Body of pancreas (tissue), 4 donors: ENCODE measurements at regions not wholly inside any gene's neighbourhood (a gene's known extent, or its start where the extent isn't known, plus 50 kb on each side); places are given as distances from the start of the nearest gene placed in this dataset.

Experiments used
- CTCF ChIP-seq, 7 experiments: fragments of 450-650 bp in 4 of 7; fragments of 200-600 bp in 3 of 7; sonication (generic) in 3 of 7; IDR thresholded peaks; one replicate each; pipeline ENCODE4 v1.5.1; 2016 to 2019; ENCODE audit warnings: antibody characterized with exemption in 7 of 7
- POLR2A ChIP-seq, 3 donors: fragments of 450-650 bp; IDR thresholded peaks; one replicate each; pipeline ENCODE4 v1.6.1; 2016; ENCODE audit warnings: antibody characterized with exemption in 3 of 3, mild to moderate bottlenecking in 2 of 3

GRCh38 chr17:63337579-63337978, 108.5 kb downstream of the CYB561 start:
- no peak for TF ChIP-seq CTCF (IDR thresholded peaks at IDR 0.05)
- TF ChIP-seq POLR2A (IDR thresholded peaks at IDR 0.05): no peak
